ENCODE measurements at regions not wholly inside any gene's neighbourhood (a gene's known extent, or its start where the extent isn't known, plus 50 kb on each side); places are given as distances from the start of the nearest gene placed in this dataset.
"Not testable (repeated sequence)": the region's sequence is repeated elsewhere in the genome, so short reads cannot be mapped to it uniquely, and the experiment has no call there.

- no peak for DNase-seq
Observed at GRCh38 chr14:84432676-84433075, 1097.3 kb upstream of the FLRT2 start.

DNA sequence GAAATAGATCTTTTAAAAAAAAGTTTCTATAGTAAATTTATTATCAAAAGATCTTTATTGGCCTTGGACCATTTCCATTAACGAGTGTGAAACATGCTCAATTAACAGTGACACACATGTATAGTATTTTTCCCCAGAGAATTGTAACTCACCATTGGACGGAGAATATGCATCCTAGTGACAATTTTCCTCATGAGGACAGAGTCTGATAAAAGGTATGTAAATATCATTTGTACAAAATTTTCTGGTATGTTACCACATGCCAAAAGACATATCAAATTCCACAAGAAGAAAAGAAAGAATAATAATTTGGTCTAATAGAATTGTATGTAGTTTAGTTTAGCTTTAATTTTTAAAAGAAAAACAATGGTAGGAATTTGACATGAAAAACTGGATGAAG is 1096.0 kb upstream of the FLRT2 start:
- no peak for DNase-seq

DNA sequence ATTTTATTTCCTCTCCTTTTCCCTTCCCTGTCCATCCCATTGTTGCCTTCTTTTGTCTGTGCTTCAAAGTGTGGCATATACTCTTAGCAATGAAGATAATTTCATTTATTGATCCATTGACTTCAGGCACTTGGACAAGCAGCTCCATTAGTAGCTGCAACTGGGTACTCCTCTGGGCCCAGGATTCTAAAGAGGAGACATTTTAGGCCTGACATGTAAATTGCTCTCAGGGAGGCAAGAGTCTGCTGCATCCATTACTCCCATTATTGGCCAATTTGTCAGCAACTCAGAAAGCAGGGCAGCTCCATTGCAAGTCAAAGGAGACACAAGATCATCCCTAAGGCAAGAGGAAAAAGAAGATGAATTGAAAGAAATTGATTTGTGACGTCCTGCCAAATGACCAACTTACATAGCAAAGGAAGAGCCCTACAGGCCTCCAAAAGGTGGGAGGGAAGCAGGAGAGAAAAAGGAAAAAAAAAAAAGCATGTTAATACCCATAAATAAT is 1094.1 kb upstream of the FLRT2 start:
- no peak for DNase-seq

DNA sequence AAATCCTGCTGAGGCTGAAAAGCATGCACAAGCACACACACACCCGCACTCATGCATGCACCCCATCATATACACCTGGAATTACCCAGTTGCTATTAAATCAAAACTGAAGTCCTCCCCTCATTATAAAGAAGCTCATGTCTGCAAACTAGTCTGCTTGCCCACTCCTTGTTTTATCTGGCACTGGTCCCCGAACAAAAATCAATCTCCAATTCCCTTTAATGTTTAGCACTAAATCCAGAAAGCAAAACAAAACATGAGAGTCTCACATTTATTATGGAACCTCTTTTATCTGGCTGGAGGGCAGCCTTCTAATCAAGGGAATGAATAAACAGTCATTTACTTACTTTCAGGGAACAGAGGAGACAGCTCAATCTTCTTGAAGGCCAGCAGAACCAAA is 1093.4 kb upstream of the FLRT2 start:
- no peak for DNase-seq

GRCh38 chr14:84442521-84442920 is 1087.4 kb upstream of the FLRT2 start:
- DNase-seq: no peak

DNA sequence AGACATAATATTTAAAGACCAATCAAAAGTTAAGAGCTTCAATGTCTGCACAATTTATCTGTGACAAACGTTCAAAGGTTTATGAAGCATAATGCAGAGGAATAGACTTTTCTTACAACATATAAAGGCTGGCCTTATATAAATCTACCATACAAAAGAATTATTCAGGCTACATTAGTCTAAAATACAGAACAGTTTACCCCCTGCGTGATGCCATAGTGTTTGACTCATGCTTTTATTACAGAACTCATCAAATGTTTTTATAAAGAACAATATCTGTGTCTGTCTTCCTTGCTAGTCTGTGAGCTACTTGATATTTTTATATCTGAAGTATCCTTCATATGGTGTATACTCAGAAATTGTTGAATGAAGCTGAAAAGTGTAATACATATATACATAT is 1084.5 kb upstream of the FLRT2 start:
- DNase-seq: no peak

GRCh38 chr14:84446250-84446649 is 1083.7 kb upstream of the FLRT2 start:
- DNase-seq: no peak

DNA sequence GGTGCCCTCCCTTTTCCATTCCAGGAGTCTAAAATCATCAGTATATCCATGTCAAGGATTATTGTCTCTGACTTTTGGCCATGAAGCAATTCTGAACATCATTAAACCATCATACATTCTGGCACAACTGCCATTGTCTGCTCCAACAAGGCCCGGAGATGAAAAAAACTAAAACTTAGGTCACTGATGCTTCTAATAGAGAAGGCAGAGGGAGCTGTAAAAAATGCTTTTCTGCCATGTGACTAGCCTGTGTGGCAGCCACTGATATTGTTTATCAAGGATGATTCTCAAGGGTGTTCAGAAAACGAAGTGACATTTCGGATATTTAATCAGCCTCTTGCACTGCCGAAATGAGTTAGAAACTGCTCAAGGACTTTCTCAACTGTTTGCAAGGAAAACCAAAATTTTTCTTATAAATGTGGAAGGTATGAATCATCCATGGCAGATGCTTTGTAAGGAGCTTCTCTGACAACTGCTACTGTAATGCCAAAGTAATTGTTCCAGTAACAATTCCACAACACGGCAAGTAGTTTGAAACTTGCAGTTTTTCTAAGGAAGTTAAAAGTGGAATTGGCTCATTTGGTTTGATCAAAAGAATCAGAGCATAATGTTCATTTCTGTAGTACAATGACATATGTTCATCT is 1076.5 kb upstream of the FLRT2 start:
- DNase-seq: no peak

- no peak for DNase-seq
Observed at GRCh38 chr14:84454114-84454513, 1075.8 kb upstream of the FLRT2 start.

DNA sequence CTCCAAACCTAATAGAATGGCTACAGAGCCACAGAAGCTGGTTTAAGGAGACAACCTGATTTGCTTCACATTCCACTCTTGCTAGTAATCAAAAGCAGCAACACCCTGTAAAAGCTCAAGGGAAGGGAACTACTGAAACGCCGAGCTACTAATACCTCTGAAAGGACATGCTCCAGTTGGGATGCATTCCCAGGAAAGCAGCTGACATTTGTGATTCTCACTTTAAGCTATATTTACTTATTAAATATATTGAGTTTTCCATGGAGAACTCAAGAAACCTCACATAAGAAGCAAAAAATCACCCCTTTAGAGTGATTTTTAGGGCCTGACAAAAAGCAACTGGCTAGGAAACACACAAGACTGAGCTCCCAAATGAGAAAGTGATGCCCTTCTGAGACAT is 1073.0 kb upstream of the FLRT2 start:
- no peak for DNase-seq

GRCh38 chr14:84458881-84459280 is 1071.1 kb upstream of the FLRT2 start:
- no peak for DNase-seq

- DNase-seq: no peak
Observed at GRCh38 chr14:84465880-84466279, 1064.1 kb upstream of the FLRT2 start.

DNA sequence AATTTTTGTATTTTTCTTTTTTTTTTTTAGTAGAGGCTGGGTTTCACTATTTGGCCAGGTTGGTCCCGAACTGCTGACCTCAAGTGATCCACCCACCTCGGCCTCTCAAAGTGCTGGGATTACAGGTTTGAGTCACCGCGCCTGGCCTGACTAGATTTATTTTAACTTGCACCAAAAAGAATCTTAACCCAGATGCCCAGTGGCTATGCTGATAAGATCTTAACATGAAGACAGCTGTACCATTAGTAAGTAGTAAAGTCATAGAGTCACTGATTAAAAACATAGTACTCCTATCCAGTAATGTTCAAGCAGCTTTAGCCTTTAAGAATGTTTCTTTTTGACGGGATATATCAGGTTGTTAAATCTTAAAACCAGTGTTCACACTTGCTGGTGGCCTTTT is 1061.8 kb upstream of the FLRT2 start:
- DNase-seq: no peak

GRCh38 chr14:84477996-84478395 is 1051.9 kb upstream of the FLRT2 start:
- DNase-seq: no peak

DNA sequence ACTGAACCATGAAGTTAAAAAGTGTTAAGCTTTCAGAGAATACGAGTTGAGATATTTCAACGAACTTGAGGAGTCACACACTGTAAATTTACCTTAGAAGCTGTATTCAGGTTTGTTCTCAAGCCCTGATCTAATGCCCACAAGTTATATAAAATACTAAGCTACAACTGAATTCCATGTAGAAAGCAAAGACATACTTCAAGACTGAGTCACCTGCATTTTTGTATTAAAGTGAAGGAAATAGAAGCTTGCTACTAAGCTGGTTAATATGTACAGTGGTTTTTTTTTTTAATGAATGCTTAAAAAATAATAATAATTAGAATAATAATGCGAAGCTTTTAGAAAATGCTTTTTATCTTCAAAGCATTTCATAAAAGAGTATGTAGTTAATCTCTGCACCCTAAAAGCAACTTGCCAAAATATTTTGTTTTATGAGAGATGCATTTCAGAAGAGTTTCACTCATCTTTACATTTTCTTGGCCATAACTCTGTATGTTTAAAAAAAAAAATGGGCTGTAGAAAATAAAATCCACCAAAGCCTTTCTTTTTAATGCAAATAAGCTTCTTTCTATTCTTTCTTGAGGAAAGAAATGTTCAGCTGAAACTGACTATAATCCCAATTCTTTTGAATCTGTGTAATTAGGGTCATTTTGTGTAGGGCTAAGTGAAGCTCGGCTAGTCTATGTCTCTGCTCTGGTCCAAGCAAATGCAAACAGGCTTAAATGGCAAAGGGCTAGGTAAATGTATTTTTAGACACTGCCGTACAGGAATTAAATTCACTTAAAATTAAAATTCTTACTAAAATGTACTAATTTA is 1047.5 kb upstream of the FLRT2 start:
- no peak for DNase-seq

- DNase-seq: no peak
Observed at GRCh38 chr14:84483072-84483420, 1046.9 kb upstream of the FLRT2 start.

GRCh38 chr14:84484243-84484642 is 1045.7 kb upstream of the FLRT2 start:
- DNase-seq: not testable (repeated sequence)

GRCh38 chr14:84485036-84485435 is 1044.9 kb upstream of the FLRT2 start:
- DNase-seq: no peak

DNA sequence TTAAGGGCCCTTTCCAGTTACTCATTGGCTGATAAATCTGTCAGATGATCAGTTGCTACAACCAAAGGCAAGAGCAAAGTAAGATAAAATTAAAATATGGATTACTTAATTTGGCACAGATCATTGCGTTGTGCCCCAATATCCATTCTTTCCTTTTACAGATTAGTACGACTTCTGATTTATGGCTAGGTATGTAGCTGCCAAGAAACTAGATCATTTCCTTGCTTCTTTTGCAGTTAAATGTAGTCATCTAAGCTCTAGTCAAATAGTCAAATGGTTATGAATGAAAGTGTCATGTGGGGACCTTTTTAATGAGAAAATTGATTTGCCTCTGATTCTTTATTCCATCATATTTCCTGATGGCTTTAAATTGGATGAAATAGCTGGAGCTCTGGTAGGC is 1039.9 kb upstream of the FLRT2 start:
- DNase-seq: no peak

DNA sequence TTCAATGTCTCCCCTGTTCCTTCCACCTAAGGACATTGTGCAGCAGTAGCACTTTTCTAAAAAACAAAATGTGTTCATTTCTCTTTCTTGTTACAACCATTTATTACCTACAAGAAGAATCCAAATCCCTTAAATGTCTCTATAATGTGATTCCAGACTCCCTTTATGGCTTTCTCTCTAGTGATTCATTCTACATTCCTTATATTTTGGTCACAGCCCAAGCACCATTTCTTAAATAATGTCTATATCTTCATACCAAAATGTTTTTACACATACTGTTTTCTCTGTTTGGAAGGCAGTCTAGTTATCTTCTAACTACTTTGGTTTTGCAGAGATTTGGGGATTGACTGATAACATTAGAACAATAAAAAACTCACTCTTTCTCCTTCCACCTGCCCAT is 1037.3 kb upstream of the FLRT2 start:
- no peak for DNase-seq

- no peak for DNase-seq
Observed at GRCh38 chr14:84493779-84494178, 1036.2 kb upstream of the FLRT2 start.

GRCh38 chr14:84496677-84497076 is 1033.3 kb upstream of the FLRT2 start:
- no peak for DNase-seq

DNA sequence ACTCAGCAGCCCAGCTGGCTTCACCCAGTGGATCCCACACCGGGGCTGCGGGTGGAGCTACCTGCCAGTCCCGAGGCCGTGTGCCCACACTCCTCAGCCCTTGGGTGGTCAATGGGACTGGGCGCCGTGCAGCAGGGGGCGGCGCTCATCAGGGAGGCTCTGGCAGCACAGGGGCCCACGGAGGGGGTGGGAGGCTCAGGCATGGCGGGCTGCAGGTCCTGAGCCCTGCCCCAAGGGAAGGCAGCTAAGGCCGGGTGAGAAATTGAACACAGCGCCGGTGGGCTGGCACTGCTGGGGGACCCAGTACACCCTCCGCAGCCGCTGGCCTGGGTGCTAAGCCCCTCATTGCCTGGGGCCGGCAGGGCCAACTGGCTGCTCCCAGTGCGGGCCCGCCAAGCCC is 1017.1 kb upstream of the FLRT2 start:
- not testable (repeated sequence) for DNase-seq

GRCh38 chr14:84519836-84520235 is 1010.1 kb upstream of the FLRT2 start:
- DNase-seq: no peak
